H1 (cell line): ENCODE measurements at regions not wholly inside any gene's neighbourhood (a gene's known extent, or its start where the extent isn't known, plus 50 kb on each side); places are given as distances from the start of the nearest gene placed in this dataset.

Experiments used
- NRF1 ChIP-seq: IDR thresholded peaks from 2 replicates; pipeline ENCODE4 v1.6.1; 2011; ENCODE audit warnings: mild to moderate bottlenecking, low read depth, low read length, improper control_type of control experiment
- PHF8 ChIP-seq: fragments of 200-600 bp; sonication (generic); conservative IDR thresholded peaks from 2 replicates; pipeline ENCODE4 v1.7.1; 2012; ENCODE audit warnings: low read depth, mild to moderate bottlenecking, inconsistent platforms, low read length, moderate library complexity
- ZNF274 ChIP-seq: IDR thresholded peaks from 2 replicates; pipeline ENCODE4 v1.7.0; 2012; ENCODE audit warnings: low read length, borderline replicate concordance; ENCODE audit errors: extremely low read depth

DNA sequence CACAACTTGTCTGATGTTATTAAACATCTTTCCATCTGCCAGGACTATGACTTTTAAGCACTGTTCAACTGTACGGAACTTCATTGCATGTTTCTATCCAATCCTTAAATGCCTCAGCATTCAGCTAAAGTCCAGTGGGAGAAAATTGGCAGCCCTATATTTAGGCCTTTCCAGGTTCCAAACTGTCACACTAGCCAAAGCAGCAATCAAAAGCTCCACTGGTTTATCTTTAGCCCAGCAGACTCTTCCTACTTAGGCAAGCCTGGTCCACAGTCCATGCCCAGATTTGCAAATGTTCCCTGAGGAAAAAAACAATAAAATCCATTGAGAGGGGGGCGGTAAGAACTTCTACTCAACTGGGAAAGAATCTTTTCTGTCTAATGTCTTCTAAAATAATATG lies 349.1 kb upstream of the GJE1 start (continued):
- TF ChIP-seq PHF8 = no peak
- no peak for TF ChIP-seq NRF1
- TF ChIP-seq ZNF274 = no peak
